ENCODE measurements at regions not wholly inside any gene's neighbourhood (a gene's known extent, or its start where the extent isn't known, plus 50 kb on each side); places are given as distances from the start of the nearest gene placed in this dataset.

DNA sequence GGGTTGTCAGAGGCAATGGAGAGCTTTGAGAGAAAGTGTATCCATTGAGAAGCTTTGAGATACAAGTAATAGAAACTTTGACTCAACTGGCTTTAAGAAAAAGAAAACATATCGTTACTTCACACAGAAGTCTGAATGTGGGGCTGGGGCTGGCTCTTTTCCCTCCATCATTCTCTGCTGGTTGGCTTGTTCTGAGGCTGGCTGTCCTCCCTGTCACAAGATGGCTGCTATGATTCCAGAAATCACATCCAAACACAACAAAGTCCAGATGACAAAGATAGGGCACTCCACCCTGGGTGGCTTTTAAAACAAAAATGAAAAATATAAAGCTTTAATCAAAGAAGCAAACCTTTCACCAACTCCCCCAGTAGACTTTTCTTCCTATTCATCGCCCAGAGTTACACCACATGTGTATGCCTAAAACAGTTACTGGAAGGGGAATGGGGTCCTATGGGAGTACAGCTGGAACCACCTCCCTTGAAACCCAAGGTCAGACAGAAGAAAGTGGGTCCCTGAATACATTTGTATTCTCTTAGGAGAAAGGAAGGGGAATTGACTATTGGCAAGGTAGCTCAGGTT, 284.3 kb downstream of the GAS1 start:
- no peak for DNase-seq

DNA sequence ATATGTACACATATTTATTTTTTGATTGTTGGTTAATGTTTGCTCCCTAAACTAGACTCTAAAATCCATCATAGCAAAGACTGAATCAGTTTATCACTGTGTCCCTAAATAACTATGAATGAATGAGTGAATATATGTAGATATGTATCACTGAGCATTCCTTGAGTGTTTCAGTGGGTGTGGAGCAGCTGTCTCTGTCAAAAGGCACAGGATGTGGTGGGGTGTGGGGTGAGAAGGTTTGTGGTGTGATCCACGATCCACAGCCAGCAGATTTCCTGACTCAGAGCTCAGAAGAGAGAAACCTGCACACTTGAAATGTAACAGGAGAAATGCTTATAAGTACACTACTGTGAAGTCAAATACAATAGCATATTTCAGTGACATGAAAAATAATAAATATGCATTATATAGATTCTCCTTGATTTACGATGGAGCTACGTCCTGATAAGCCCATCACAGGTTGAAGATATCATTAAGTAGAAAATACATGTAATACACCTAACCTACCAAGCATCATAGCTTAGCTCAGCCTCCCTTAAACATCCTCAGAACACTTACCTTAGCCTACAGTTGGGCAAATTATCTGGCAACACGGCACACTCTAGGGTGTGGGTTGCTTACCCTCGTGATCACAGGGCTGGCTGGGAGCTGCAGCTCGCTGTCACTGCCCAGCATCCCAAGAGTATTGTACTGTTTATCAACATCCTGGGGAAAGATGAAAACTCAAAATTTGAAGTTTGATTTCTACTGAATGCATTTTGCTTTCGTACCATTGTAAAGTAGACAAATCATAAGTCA, 287.0 kb downstream of the GAS1 start:
- no peak for TF ChIP-seq EZH2phosphoT487 (IDR thresholded peaks at IDR 0.05; ENCODE audit: borderline replicate concordance, low read length)
- TF ChIP-seq EZH2 (IDR thresholded peaks at IDR 0.05; ENCODE audit: low read length, unreplicated experiment): no peak
- no peaks in the 10 kb centered on the region for H3K27me3 ChIP-seq (ENCODE audit: low read length)
- no peaks in the 10 kb centered on the region for H3K36me3 ChIP-seq (ENCODE audit: low read depth, low read length)
- H3K9ac ChIP-seq (ENCODE audit: low read length): no peak overlapping the region
- no TSS peak for BruUV-seq (replicated peaks)
- ATAC-seq (no peak), DNase-seq (no peak)
- no peaks in the 10 kb centered on the region for H3F3A ChIP-seq (ENCODE audit: low read length, unreplicated experiment)
- intact Hi-C loops (cut with micrococcal nuclease): no loop called here
- H4K20me1 ChIP-seq (ENCODE audit: low read length): no peaks in the 10 kb centered on the region
- H2AFZ ChIP-seq (ENCODE audit: low read length): no peak overlapping the region
- no peaks in the 10 kb centered on the region for H3K79me2 ChIP-seq (ENCODE audit: low read length)
- no peak overlapping the region for H3K4me2 ChIP-seq (ENCODE audit: low read length)
- no peak overlapping the region for H3K4me3 ChIP-seq (ENCODE audit: low read length)
- POLR2A ChIA-PET (ENCODE audit: unreplicated experiment): no interaction called here
- H3K9me2 ChIP-seq (replicated peaks; ENCODE audit: low read length): no peaks in the 10 kb centered on the region
- H3K9me3 ChIP-seq (ENCODE audit: low read length): no peaks in the 10 kb centered on the region
- CTCF ChIA-PET: no interaction called here
- H3K27ac ChIP-seq (ENCODE audit: low read length): no peak overlapping the region
- H3K4me1 ChIP-seq (ENCODE audit: insufficient read depth, low read length): no peaks in the 10 kb centered on the region

More for the DNA sequence above, 284.3 kb downstream of the GAS1 start:
- no peaks in the 10 kb centered on the region for H3K4me1 ChIP-seq (ENCODE audit: insufficient read depth, low read length)
- H3K79me2 ChIP-seq (ENCODE audit: low read length): no peaks in the 10 kb centered on the region
- H3K4me3 ChIP-seq (ENCODE audit: low read length): no peak overlapping the region
- H3K9me2 ChIP-seq (replicated peaks; ENCODE audit: low read length): no peaks in the 10 kb centered on the region
- no peak overlapping the region for H3K4me2 ChIP-seq (ENCODE audit: low read length)
- no peaks in the 10 kb centered on the region for H4K20me1 ChIP-seq (ENCODE audit: low read length)
- no peaks in the 10 kb centered on the region for H3K9me3 ChIP-seq (ENCODE audit: low read length)
- no peak for ATAC-seq
- CTCF ChIA-PET: no interaction called here
- BruUV-seq (replicated peaks): no TSS peak
- H3K27ac ChIP-seq (ENCODE audit: low read length): no peak overlapping the region
- POLR2A ChIA-PET (ENCODE audit: unreplicated experiment): no interaction called here
- H3K36me3 ChIP-seq (ENCODE audit: low read depth, low read length): no peaks in the 10 kb centered on the region
- intact Hi-C loops (cut with micrococcal nuclease): no loop called here
- no peaks in the 10 kb centered on the region for H3F3A ChIP-seq (ENCODE audit: low read length, unreplicated experiment)
- H2AFZ ChIP-seq (ENCODE audit: low read length): no peak overlapping the region
- H3K27me3 ChIP-seq (ENCODE audit: low read length): no peaks in the 10 kb centered on the region
- no peak overlapping the region for H3K9ac ChIP-seq (ENCODE audit: low read length)
- TF ChIP-seq EZH2 (IDR thresholded peaks at IDR 0.05; ENCODE audit: low read length, unreplicated experiment) (no peak), EZH2phosphoT487 (IDR thresholded peaks at IDR 0.05; ENCODE audit: borderline replicate concordance, low read length) (no peak)
- TF ChIP-seq, protein P1, sequence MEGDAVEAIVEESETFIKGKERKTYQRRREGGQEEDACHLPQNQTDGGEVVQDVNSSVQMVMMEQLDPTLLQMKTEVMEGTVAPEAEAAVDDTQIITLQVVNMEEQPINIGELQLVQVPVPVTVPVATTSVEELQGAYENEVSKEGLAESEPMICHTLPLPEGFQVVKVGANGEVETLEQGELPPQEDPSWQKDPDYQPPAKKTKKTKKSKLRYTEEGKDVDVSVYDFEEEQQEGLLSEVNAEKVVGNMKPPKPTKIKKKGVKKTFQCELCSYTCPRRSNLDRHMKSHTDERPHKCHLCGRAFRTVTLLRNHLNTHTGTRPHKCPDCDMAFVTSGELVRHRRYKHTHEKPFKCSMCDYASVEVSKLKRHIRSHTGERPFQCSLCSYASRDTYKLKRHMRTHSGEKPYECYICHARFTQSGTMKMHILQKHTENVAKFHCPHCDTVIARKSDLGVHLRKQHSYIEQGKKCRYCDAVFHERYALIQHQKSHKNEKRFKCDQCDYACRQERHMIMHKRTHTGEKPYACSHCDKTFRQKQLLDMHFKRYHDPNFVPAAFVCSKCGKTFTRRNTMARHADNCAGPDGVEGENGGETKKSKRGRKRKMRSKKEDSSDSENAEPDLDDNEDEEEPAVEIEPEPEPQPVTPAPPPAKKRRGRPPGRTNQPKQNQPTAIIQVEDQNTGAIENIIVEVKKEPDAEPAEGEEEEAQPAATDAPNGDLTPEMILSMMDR (conservative IDR thresholded peaks at IDR 0.05; ENCODE audit: low read depth, low read length): no peak

DNA sequence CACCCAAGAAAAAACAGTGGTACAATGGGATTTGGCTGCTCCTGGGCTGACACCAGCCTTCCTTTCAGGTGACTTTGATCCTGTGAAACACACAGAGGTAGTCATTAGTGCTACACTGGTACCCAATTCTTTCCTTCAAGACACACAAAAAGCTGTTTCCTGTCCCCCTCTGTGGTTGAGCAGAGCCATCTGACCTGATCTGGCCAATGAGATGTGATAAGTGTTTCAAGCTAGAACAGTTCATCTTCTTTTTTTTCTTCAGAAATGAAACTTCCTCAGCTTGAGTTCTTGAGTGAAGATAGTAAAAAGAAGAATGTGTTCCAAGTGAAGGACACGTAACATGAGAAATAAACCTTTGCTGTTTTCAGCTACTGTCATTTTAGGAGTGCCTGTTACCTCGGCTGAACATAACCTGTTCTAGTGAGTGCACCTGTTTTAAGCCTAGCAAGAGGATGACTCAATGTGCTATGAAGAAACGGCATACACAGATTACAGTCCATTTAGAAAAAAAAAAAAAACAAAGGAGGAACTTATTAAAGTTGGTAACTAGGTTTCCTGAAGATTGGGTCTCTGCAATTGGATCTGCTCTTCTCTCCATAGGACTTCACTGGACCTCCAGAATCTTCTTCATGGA, 287.8 kb downstream of the GAS1 start:
- ATAC-seq (no peak), DNase-seq (no peak)
- H3K9ac ChIP-seq (ENCODE audit: low read length): no peak overlapping the region
- ChIA-PET POLR2A (ENCODE audit: unreplicated experiment) (no interaction called here), CTCF (no interaction called here)
- no peaks in the 10 kb centered on the region for H4K20me1 ChIP-seq (ENCODE audit: low read length)
- H3K27ac ChIP-seq (ENCODE audit: low read length): no peak overlapping the region
- H3F3A ChIP-seq (ENCODE audit: low read length, unreplicated experiment): no peaks in the 10 kb centered on the region
- H3K4me3 ChIP-seq (ENCODE audit: low read length): no peak overlapping the region
- no peaks in the 10 kb centered on the region for H3K27me3 ChIP-seq (ENCODE audit: low read length)
- intact Hi-C loops (cut with micrococcal nuclease): no loop called here
- no peaks in the 10 kb centered on the region for H3K9me2 ChIP-seq (replicated peaks; ENCODE audit: low read length)
- no peaks in the 10 kb centered on the region for H3K9me3 ChIP-seq (ENCODE audit: low read length)
- no TSS peak for BruUV-seq (replicated peaks)
- no peak for TF ChIP-seq EZH2 (IDR thresholded peaks at IDR 0.05; ENCODE audit: low read length, unreplicated experiment)
- TF ChIP-seq, protein P1 (conservative IDR thresholded peaks at IDR 0.05; ENCODE audit: low read depth, low read length): no peak
- TF ChIP-seq EZH2phosphoT487 (IDR thresholded peaks at IDR 0.05; ENCODE audit: borderline replicate concordance, low read length): no peak
- H3K4me2 ChIP-seq (ENCODE audit: low read length): no peak overlapping the region
- no peaks in the 10 kb centered on the region for H3K79me2 ChIP-seq (ENCODE audit: low read length)
- H2AFZ ChIP-seq (ENCODE audit: low read length): no peak overlapping the region
- no peaks in the 10 kb centered on the region for H3K4me1 ChIP-seq (ENCODE audit: insufficient read depth, low read length)
- H3K36me3 ChIP-seq (ENCODE audit: low read depth, low read length): no peaks in the 10 kb centered on the region

Measured in PC-3 (cell line).